Uterus (tissue), 2 donors: ENCODE measurements at regions not wholly inside any gene's neighbourhood (a gene's known extent, or its start where the extent isn't known, plus 50 kb on each side); places are given as distances from the start of the nearest gene placed in this dataset.
"Not testable (repeated sequence)": the region's sequence is repeated elsewhere in the genome, so short reads cannot be mapped to it uniquely, and the experiment has no call there.

Experiments
- CTCF ChIP-seq, 4 experiments: fragments of 200-600 bp in 2 of 4; fragments of 450-650 bp in 2 of 4; sonication (generic) in 2 of 4; IDR thresholded peaks; one replicate each; pipeline ENCODE4 v1.5.1; 2016 to 2019; ENCODE audit warnings: antibody characterized with exemption in 4 of 4, mild to moderate bottlenecking in 2 of 4, moderate library complexity in 1 of 4
- POLR2A ChIP-seq, 2 donors: fragments of 450-650 bp; IDR thresholded peaks; one replicate each; pipeline ENCODE4 v1.6.1; 2016; ENCODE audit warnings: antibody characterized with exemption in 2 of 2, mild to moderate bottlenecking in 1 of 2, moderate library complexity in 1 of 2

- TF ChIP-seq POLR2A, CTCF (IDR thresholded peaks at IDR 0.05): not testable (repeated sequence)
Observed at GRCh38 chr9:11196840-11197365, 584.1 kb upstream of the PTPRD start.
